ENCODE measurements at regions not wholly inside any gene's neighbourhood (a gene's known extent, or its start where the extent isn't known, plus 50 kb on each side); places are given as distances from the start of the nearest gene placed in this dataset.

- TF ChIP-seq, protein P1, sequence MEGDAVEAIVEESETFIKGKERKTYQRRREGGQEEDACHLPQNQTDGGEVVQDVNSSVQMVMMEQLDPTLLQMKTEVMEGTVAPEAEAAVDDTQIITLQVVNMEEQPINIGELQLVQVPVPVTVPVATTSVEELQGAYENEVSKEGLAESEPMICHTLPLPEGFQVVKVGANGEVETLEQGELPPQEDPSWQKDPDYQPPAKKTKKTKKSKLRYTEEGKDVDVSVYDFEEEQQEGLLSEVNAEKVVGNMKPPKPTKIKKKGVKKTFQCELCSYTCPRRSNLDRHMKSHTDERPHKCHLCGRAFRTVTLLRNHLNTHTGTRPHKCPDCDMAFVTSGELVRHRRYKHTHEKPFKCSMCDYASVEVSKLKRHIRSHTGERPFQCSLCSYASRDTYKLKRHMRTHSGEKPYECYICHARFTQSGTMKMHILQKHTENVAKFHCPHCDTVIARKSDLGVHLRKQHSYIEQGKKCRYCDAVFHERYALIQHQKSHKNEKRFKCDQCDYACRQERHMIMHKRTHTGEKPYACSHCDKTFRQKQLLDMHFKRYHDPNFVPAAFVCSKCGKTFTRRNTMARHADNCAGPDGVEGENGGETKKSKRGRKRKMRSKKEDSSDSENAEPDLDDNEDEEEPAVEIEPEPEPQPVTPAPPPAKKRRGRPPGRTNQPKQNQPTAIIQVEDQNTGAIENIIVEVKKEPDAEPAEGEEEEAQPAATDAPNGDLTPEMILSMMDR (conservative IDR thresholded peaks at IDR 0.05), result no peak
- no peak for TF ChIP-seq ZFX (IDR thresholded peaks at IDR 0.05)
Measured at GRCh38 chr10:130771491-130771946, 540.0 kb downstream of the TCERG1L start.
